ENCODE measurements at regions not wholly inside any gene's neighbourhood (a gene's known extent, or its start where the extent isn't known, plus 50 kb on each side); places are given as distances from the start of the nearest gene placed in this dataset.

GRCh38 chr16:76612497-76612896, 335.3 kb downstream of the CNTNAP4 start:
- DNase-seq (ENCODE audit: low spot score), result peak; percentile 19
- ChIA-PET POLR2A (ENCODE audit: low non-redundant PET) (no interaction called here), CTCF (no interaction called here)
- H3K27ac ChIP-seq (ENCODE audit: low read depth, low read length, poor library complexity, severe bottlenecking), result no peak overlapping the region
- no peaks in the 10 kb centered on the region for H3K4me1 ChIP-seq (ENCODE audit: insufficient read depth, low read length, poor library complexity, severe bottlenecking)
- no peaks in the 10 kb centered on the region for H3K27me3 ChIP-seq (replicated peaks; ENCODE audit: insufficient read depth, low read depth, low read length, poor library complexity)
- TF ChIP-seq, protein P1, sequence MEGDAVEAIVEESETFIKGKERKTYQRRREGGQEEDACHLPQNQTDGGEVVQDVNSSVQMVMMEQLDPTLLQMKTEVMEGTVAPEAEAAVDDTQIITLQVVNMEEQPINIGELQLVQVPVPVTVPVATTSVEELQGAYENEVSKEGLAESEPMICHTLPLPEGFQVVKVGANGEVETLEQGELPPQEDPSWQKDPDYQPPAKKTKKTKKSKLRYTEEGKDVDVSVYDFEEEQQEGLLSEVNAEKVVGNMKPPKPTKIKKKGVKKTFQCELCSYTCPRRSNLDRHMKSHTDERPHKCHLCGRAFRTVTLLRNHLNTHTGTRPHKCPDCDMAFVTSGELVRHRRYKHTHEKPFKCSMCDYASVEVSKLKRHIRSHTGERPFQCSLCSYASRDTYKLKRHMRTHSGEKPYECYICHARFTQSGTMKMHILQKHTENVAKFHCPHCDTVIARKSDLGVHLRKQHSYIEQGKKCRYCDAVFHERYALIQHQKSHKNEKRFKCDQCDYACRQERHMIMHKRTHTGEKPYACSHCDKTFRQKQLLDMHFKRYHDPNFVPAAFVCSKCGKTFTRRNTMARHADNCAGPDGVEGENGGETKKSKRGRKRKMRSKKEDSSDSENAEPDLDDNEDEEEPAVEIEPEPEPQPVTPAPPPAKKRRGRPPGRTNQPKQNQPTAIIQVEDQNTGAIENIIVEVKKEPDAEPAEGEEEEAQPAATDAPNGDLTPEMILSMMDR (conservative IDR thresholded peaks at IDR 0.05; ENCODE audit: low read depth, low read length), result no peak
- TF ChIP-seq EZH2 (IDR thresholded peaks at IDR 0.05; ENCODE audit: borderline replicate concordance, low read depth, low read length, poor library complexity, severe bottlenecking), result no peak
- H3K9me3 ChIP-seq (ENCODE audit: low read depth, low read length, poor library complexity, severe bottlenecking), result no peaks in the 10 kb centered on the region
- H3K4me3 ChIP-seq (ENCODE audit: low read depth, low read length, poor library complexity, severe bottlenecking), result no peak overlapping the region
- intact Hi-C loops (cut with micrococcal nuclease; ENCODE audit: unreplicated experiment), result no loop called here
- no TSS peak for BruUV-seq (replicated peaks)
- H3K36me3 ChIP-seq (ENCODE audit: insufficient read depth, low read length, poor library complexity, severe bottlenecking), result no peaks in the 10 kb centered on the region

- Histone ChIP-seq H3K9me3 (ENCODE audit: low read depth, low read length, poor library complexity, severe bottlenecking) (no peaks in the 10 kb centered on the region), H3K27me3 (replicated peaks; ENCODE audit: insufficient read depth, low read depth, low read length, poor library complexity) (no peaks in the 10 kb centered on the region), H3K4me3 (ENCODE audit: low read depth, low read length, poor library complexity, severe bottlenecking) (no peak overlapping the region), H3K36me3 (ENCODE audit: insufficient read depth, low read length, poor library complexity, severe bottlenecking) (no peaks in the 10 kb centered on the region), H3K4me1 (ENCODE audit: insufficient read depth, low read length, poor library complexity, severe bottlenecking) (no peaks in the 10 kb centered on the region), H3K27ac (ENCODE audit: low read depth, low read length, poor library complexity, severe bottlenecking) (no peak overlapping the region)
- intact Hi-C loops (cut with micrococcal nuclease; ENCODE audit: unreplicated experiment), result no loop called here
- CTCF ChIA-PET, result no interaction called here
- POLR2A ChIA-PET (ENCODE audit: low non-redundant PET), result no interaction called here
- no TSS peak for BruUV-seq (replicated peaks)
- no peak for TF ChIP-seq EZH2 (IDR thresholded peaks at IDR 0.05; ENCODE audit: borderline replicate concordance, low read depth, low read length, poor library complexity, severe bottlenecking)
- no peak for DNase-seq (ENCODE audit: low spot score)
Observed at GRCh38 chr16:76614269-76614668, 337.1 kb downstream of the CNTNAP4 start.

DNA sequence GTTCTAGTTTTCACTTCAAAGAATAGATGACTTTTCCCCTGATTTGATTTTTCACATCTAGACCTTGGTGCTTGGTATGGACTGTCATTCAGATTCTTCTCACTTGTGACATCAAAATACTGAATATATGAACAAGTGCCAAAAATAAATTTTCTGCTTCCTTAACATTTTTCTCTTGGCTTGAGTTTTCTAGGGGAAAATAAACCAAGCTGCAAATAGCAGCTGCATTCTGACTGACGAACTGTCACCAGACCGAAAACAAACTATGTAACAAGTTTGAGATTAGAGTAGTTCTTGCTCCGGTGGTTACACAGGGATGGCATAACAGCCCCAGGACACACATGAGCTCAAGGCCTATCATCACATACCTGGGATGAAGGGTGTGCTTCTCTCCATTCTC, 345.7 kb downstream of the CNTNAP4 start:
- Histone ChIP-seq H3K4me3 (ENCODE audit: low read depth, low read length, poor library complexity, severe bottlenecking) (no peak overlapping the region), H3K9me3 (ENCODE audit: low read depth, low read length, poor library complexity, severe bottlenecking) (no peaks in the 10 kb centered on the region), H3K36me3 (ENCODE audit: insufficient read depth, low read length, poor library complexity, severe bottlenecking) (no peaks in the 10 kb centered on the region), H3K27ac (ENCODE audit: low read depth, low read length, poor library complexity, severe bottlenecking) (no peak overlapping the region), H3K27me3 (replicated peaks; ENCODE audit: insufficient read depth, low read depth, low read length, poor library complexity) (no peaks in the 10 kb centered on the region), H3K4me1 (ENCODE audit: insufficient read depth, low read length, poor library complexity, severe bottlenecking) (no peaks in the 10 kb centered on the region)
- intact Hi-C loops (cut with micrococcal nuclease; ENCODE audit: unreplicated experiment), result no loop called here
- ChIA-PET CTCF (no interaction called here), POLR2A (ENCODE audit: low non-redundant PET) (no interaction called here)
- BruUV-seq (replicated peaks), result no TSS peak
- no peak for DNase-seq (ENCODE audit: low spot score)
- no peak for TF ChIP-seq EZH2 (IDR thresholded peaks at IDR 0.05; ENCODE audit: borderline replicate concordance, low read depth, low read length, poor library complexity, severe bottlenecking)
- TF ChIP-seq, protein P1 (conservative IDR thresholded peaks at IDR 0.05; ENCODE audit: low read depth, low read length), result no peak

DNA sequence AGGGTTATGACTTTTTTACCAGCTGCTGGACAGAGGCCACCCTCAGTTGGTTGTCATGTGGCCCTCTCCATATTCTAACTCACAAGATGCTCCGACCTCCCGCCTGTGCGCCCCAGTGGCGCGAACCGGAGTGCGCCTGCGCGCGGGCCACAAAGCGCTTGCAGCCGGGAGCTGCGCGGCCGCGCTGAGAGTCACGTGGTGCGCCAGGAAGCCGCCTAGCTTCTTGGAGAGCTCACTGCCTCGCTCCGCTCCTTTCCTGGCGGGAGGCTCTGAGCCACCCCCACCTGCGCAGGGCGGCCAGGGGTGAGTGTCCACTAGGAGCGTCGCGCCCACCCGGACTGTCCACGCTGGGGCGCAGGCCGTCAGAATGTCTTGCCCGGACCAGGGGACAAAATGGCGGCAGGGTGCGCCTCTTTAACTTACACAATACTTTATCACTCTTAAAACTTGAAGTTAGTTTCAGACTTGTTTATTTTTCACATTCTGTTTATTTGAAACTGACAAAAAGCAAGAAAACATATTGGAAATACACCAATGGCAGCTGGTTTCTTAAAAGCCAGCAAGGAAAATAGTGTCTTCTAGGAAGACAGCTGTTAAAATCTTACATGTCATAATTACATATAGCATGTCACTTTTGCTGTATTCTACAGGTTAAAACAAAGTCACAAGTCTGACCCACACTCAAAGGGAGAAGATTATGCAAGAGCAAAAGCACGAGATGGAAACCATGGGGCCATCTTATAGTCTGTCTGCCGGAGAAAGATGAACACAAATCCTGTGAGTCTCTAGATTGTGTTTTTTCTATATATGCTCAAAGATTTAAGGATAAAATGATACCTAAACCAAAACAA, 357.9 kb downstream of the CNTNAP4 start:
- no peaks in the 10 kb centered on the region for H3K4me1 ChIP-seq (ENCODE audit: insufficient read depth, low read length, poor library complexity, severe bottlenecking)
- ChIA-PET CTCF (no interaction called here), POLR2A (ENCODE audit: low non-redundant PET) (no interaction called here)
- no peak overlapping the region for H3K4me3 ChIP-seq (ENCODE audit: low read depth, low read length, poor library complexity, severe bottlenecking)
- BruUV-seq (replicated peaks), result no TSS peak
- H3K27me3 ChIP-seq (replicated peaks; ENCODE audit: insufficient read depth, low read depth, low read length, poor library complexity), result no peaks in the 10 kb centered on the region
- TF ChIP-seq EZH2 (IDR thresholded peaks at IDR 0.05; ENCODE audit: borderline replicate concordance, low read depth, low read length, poor library complexity, severe bottlenecking), result no peak
- TF ChIP-seq, protein P1 (conservative IDR thresholded peaks at IDR 0.05; ENCODE audit: low read depth, low read length), result no peak
- no peak for DNase-seq (ENCODE audit: low spot score)
- no peak overlapping the region for H3K27ac ChIP-seq (ENCODE audit: low read depth, low read length, poor library complexity, severe bottlenecking)
- H3K36me3 ChIP-seq (ENCODE audit: insufficient read depth, low read length, poor library complexity, severe bottlenecking), result no peaks in the 10 kb centered on the region
- peaks cover 4% of the 10 kb centered on the region for H3K9me3 ChIP-seq (ENCODE audit: low read depth, low read length, poor library complexity, severe bottlenecking)
- intact Hi-C loops (cut with micrococcal nuclease; ENCODE audit: unreplicated experiment), result no loop called here
